ENCODE measurements at regions not wholly inside any gene's neighbourhood (a gene's known extent, or its start where the extent isn't known, plus 50 kb on each side); places are given as distances from the start of the nearest gene placed in this dataset.

DNA sequence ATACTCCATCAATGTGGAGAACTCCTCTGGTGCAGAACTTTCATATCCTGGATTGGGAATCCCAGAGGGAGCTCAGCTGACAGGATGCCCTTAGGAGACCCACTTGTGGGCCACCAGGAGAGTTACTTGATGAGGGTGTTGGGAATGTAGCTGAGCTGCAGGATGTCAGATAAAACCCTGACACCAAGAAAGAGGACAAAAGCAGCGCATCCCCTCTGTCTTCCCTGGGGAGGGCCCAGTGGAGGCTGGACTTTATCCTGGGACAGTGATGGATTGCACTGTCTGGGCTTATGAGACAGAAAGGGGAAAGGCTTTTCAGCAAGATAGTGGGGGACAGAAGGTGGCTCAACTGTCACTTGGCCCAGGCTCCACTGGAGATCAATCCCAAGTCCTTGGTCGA lies 88.1 kb upstream of the BCAR3 start:
- TF ChIP-seq FOXM1 (IDR thresholded peaks at IDR 0.05; ENCODE audit: borderline replicate concordance, low read depth) (no peak), ZBTB7A (IDR thresholded peaks at IDR 0.05; ENCODE audit: low read depth) (no peak), NFIC (IDR thresholded peaks at IDR 0.05) (no peak), YY1 (IDR thresholded peaks at IDR 0.05; ENCODE audit: low read depth) (no peak), TAF1 (IDR thresholded peaks at IDR 0.05; ENCODE audit: low read depth) (no peak), EGR1 (IDR thresholded peaks at IDR 0.05) (no peak), CREB1 (IDR thresholded peaks at IDR 0.05; ENCODE audit: low read depth) (no peak)
- TF ChIP-seq, protein P1, sequence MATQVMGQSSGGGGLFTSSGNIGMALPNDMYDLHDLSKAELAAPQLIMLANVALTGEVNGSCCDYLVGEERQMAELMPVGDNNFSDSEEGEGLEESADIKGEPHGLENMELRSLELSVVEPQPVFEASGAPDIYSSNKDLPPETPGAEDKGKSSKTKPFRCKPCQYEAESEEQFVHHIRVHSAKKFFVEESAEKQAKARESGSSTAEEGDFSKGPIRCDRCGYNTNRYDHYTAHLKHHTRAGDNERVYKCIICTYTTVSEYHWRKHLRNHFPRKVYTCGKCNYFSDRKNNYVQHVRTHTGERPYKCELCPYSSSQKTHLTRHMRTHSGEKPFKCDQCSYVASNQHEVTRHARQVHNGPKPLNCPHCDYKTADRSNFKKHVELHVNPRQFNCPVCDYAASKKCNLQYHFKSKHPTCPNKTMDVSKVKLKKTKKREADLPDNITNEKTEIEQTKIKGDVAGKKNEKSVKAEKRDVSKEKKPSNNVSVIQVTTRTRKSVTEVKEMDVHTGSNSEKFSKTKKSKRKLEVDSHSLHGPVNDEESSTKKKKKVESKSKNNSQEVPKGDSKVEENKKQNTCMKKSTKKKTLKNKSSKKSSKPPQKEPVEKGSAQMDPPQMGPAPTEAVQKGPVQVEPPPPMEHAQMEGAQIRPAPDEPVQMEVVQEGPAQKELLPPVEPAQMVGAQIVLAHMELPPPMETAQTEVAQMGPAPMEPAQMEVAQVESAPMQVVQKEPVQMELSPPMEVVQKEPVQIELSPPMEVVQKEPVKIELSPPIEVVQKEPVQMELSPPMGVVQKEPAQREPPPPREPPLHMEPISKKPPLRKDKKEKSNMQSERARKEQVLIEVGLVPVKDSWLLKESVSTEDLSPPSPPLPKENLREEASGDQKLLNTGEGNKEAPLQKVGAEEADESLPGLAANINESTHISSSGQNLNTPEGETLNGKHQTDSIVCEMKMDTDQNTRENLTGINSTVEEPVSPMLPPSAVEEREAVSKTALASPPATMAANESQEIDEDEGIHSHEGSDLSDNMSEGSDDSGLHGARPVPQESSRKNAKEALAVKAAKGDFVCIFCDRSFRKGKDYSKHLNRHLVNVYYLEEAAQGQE (IDR thresholded peaks at IDR 0.05; ENCODE audit: low read depth): no peak

DNA sequence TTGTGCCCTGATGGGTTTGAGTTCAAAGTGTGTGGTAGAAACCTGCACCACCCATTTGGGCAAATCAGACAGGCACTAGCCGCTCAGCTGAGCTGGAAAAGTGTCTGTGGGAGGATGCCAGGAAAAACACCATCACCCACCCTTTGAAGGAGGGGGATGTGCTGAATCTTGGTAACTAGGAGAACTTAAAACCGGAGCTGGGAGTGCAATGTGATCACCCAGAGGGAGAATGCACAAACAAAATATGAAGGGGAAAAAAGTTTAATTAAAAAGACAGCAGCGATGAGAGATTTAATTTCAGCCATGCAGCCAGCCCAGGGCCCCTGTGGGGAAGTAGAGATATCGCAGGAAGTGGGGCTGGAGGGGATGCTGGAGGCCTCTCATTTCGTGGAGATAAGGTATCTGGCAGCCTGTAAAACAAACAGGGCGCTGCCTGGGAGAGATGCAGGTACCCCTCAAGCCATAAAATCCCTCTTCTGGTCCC lies 86.8 kb upstream of the BCAR3 start:
- TF ChIP-seq EGR1 (IDR thresholded peaks at IDR 0.05) (no peak), NFIC (IDR thresholded peaks at IDR 0.05) (no peak), USF1 (IDR thresholded peaks at IDR 0.05) (no peak), TEAD4 (IDR thresholded peaks at IDR 0.05) (no peak), ZBTB7A (IDR thresholded peaks at IDR 0.05; ENCODE audit: low read depth) (no peak), CREB1 (IDR thresholded peaks at IDR 0.05; ENCODE audit: low read depth) (no peak), CEBPB (IDR thresholded peaks at IDR 0.05) (no peak), YY1 (IDR thresholded peaks at IDR 0.05; ENCODE audit: low read depth) (no peak), EP300 (IDR thresholded peaks at IDR 0.05; ENCODE audit: borderline replicate concordance) (no peak), RAD21 (IDR thresholded peaks at IDR 0.05; ENCODE audit: low read depth) (no peak)
- TF ChIP-seq, protein P2, sequence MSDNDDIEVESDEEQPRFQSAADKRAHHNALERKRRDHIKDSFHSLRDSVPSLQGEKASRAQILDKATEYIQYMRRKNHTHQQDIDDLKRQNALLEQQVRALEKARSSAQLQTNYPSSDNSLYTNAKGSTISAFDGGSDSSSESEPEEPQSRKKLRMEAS (IDR thresholded peaks at IDR 0.05): no peak
- TF ChIP-seq, protein P1 (IDR thresholded peaks at IDR 0.05; ENCODE audit: low read depth): no peak

DNA sequence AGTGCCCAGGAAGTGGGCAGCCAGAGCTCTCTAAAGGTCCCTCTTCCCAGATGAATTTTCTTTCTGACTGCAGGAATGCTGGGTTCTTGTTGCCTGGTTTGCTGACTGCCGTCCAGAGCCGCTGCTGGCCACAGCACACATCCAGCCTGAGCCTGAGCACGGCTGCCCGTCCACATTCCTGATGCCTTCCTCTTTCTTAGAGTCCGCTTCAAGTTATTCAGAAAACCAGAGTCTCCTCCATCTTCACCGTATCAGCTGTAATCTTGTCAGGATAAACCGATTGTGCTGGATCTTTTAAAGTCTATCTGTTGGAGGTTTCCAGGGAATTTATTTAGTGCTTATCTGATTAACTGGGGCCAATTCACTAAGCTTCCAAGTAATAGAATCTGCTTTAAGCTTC lies 84.8 kb upstream of the BCAR3 start:
- TF ChIP-seq RAD21 (IDR thresholded peaks at IDR 0.05; ENCODE audit: low read depth): no peak
- TF ChIP-seq TCF12 (IDR thresholded peaks at IDR 0.05; ENCODE audit: low read depth): no peak
- TF ChIP-seq CEBPB (IDR thresholded peaks at IDR 0.05): no peak
- no peak for TF ChIP-seq USF1 (IDR thresholded peaks at IDR 0.05)
- TF ChIP-seq, protein P2 (IDR thresholded peaks at IDR 0.05): no peak
- no peak for TF ChIP-seq ZBTB7A (IDR thresholded peaks at IDR 0.05; ENCODE audit: low read depth)
- no peak for TF ChIP-seq EGR1 (IDR thresholded peaks at IDR 0.05)
- TF ChIP-seq NFIC (IDR thresholded peaks at IDR 0.05): no peak
- no peak for TF ChIP-seq YY1 (IDR thresholded peaks at IDR 0.05; ENCODE audit: low read depth)
- TF ChIP-seq, protein P1 (IDR thresholded peaks at IDR 0.05; ENCODE audit: low read depth): no peak
- no peak for TF ChIP-seq EP300 (IDR thresholded peaks at IDR 0.05; ENCODE audit: borderline replicate concordance)
- no peak for TF ChIP-seq TEAD4 (IDR thresholded peaks at IDR 0.05)

- no peak for TF ChIP-seq RAD21 (IDR thresholded peaks at IDR 0.05; ENCODE audit: low read depth)
- no peak for TF ChIP-seq TCF12 (IDR thresholded peaks at IDR 0.05; ENCODE audit: low read depth)
- no peak for TF ChIP-seq EP300 (IDR thresholded peaks at IDR 0.05; ENCODE audit: borderline replicate concordance)
- TF ChIP-seq EGR1 (IDR thresholded peaks at IDR 0.05): no peak
- TF ChIP-seq CREB1 (IDR thresholded peaks at IDR 0.05; ENCODE audit: low read depth): no peak
- TF ChIP-seq, protein P1 (IDR thresholded peaks at IDR 0.05; ENCODE audit: low read depth): no peak
- no peak for TF ChIP-seq USF1 (IDR thresholded peaks at IDR 0.05)
- TF ChIP-seq TAF1 (IDR thresholded peaks at IDR 0.05; ENCODE audit: low read depth): no peak
These were observed 83.5 kb upstream of the BCAR3 start for GRCh38 chr1:93765099-93765498.
